ENCODE measurements at regions not wholly inside any gene's neighbourhood (a gene's known extent, or its start where the extent isn't known, plus 50 kb on each side); places are given as distances from the start of the nearest gene placed in this dataset.

DNA sequence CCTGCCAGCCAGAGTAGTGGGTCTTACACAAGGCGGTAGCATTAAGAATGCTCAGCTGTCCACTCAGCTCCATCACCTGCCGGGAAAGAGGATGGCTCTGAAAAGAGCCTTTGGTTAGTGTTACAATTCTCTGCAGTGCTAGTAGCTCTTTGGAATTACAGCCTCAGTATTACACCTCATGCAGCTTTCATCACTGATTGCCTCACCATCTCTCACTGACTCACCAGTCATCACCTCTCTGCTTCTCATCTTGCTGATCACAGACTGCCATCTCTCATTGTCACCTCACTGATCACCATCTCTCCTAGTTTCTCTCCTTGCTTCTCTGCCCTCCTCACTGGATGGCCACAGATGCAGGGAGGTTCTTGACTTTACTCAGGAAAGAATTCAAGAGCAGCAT, 573.5 kb upstream of the SETBP1 start:
- Mint-ChIP-seq H3K4me1 (no peaks in the 10 kb centered on the region), H3K4me3 (no peak overlapping the region), H3K27ac (no peak overlapping the region), H3K36me3 (no peaks in the 10 kb centered on the region), H3K9me3 (no peaks in the 10 kb centered on the region), H3K27me3 (ENCODE audit: insufficient read depth, low read depth) (peaks cover 2% of the 10 kb centered on the region)
- Histone ChIP-seq H3K4me3 (no peak overlapping the region), H4K20me1 (ENCODE audit: low read depth) (no peaks in the 10 kb centered on the region), H3K27me3 (no peaks in the 10 kb centered on the region), H3K79me2 (ENCODE audit: low read depth) (no peaks in the 10 kb centered on the region), H3K9ac (no peak overlapping the region), H3K36me3 (no peaks in the 10 kb centered on the region), H3F3A (ENCODE audit: low read depth) (no peaks in the 10 kb centered on the region), H3K9me3 (ENCODE audit: low read depth) (no peaks in the 10 kb centered on the region), H3K27ac (no peak overlapping the region), H3K4me2 (no peak overlapping the region), H2AFZ (replicated peaks) (no peak overlapping the region), H3K4me1 (no peaks in the 10 kb centered on the region)
- no peak for DNase-seq (ENCODE audit: low spot score)
- TF ChIP-seq EZH2 (IDR thresholded peaks at IDR 0.05), result no peak
- TF ChIP-seq EZH2phosphoT487 (IDR thresholded peaks at IDR 0.05), result no peak
- TF ChIP-seq, protein P1, sequence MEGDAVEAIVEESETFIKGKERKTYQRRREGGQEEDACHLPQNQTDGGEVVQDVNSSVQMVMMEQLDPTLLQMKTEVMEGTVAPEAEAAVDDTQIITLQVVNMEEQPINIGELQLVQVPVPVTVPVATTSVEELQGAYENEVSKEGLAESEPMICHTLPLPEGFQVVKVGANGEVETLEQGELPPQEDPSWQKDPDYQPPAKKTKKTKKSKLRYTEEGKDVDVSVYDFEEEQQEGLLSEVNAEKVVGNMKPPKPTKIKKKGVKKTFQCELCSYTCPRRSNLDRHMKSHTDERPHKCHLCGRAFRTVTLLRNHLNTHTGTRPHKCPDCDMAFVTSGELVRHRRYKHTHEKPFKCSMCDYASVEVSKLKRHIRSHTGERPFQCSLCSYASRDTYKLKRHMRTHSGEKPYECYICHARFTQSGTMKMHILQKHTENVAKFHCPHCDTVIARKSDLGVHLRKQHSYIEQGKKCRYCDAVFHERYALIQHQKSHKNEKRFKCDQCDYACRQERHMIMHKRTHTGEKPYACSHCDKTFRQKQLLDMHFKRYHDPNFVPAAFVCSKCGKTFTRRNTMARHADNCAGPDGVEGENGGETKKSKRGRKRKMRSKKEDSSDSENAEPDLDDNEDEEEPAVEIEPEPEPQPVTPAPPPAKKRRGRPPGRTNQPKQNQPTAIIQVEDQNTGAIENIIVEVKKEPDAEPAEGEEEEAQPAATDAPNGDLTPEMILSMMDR (IDR thresholded peaks at IDR 0.05), result no peak

DNA sequence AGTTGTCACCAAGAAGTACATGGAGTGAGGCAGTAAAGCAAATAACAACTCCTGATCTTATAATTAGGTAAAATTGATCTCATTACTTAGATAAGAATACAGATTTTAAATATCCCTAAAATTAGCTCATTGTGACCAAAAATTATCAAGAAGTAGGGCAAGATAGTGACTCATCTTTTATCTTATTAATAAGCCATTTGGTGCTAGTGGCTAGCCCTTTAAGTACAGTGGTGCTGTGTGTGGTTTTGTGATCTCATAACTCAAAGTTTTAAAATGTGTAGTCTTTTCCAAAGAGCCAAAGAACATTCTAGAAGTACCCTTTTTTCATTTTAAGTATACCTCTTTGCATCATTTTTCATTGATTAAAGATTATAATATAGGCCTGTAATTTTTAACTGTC, 569.4 kb upstream of the SETBP1 start:
- Mint-ChIP-seq H3K36me3 (no peaks in the 10 kb centered on the region), H3K9me3 (no peaks in the 10 kb centered on the region), H3K4me1 (no peaks in the 10 kb centered on the region), H3K27me3 (ENCODE audit: insufficient read depth, low read depth) (peaks cover 2% of the 10 kb centered on the region), H3K27ac (no peak overlapping the region), H3K4me3 (no peak overlapping the region)
- Histone ChIP-seq H3K27ac (no peak overlapping the region), H3K4me1 (no peaks in the 10 kb centered on the region), H3K79me2 (ENCODE audit: low read depth) (no peaks in the 10 kb centered on the region), H3K9me3 (ENCODE audit: low read depth) (no peaks in the 10 kb centered on the region), H4K20me1 (ENCODE audit: low read depth) (no peaks in the 10 kb centered on the region), H3F3A (ENCODE audit: low read depth) (no peaks in the 10 kb centered on the region), H2AFZ (replicated peaks) (no peak overlapping the region), H3K4me3 (no peak overlapping the region), H3K36me3 (no peaks in the 10 kb centered on the region), H3K4me2 (no peak overlapping the region), H3K9ac (no peak overlapping the region), H3K27me3 (no peaks in the 10 kb centered on the region)
- DNase-seq (ENCODE audit: low spot score), result no peak
- TF ChIP-seq, protein P1 (IDR thresholded peaks at IDR 0.05), result no peak
- TF ChIP-seq EZH2phosphoT487 (IDR thresholded peaks at IDR 0.05) (no peak), EZH2 (IDR thresholded peaks at IDR 0.05) (no peak)

DNA sequence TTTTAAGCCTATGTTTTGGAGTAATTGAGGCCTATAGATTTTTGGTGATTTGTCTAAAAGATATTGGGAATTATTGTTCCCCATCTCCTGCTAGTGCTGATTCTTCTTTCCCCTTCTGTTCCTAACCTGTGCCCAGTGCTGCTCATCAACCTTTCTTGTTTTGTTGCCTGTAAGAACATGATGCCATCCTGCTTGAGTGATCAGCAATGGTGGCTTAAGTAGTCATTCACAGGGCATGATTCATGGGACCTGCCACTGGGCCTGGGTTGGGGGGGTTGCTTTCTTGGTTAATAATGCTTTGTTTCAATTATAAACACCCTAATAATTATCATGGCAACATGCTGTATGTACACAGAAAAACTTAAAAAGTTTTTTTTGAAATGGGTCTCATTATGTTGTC, 562.9 kb upstream of the SETBP1 start:
- Histone ChIP-seq H3K4me3 (no peak overlapping the region), H3K27ac (no peak overlapping the region), H2AFZ (replicated peaks) (no peak overlapping the region), H3F3A (ENCODE audit: low read depth) (no peaks in the 10 kb centered on the region), H3K36me3 (no peaks in the 10 kb centered on the region), H3K9ac (no peak overlapping the region), H3K79me2 (ENCODE audit: low read depth) (no peaks in the 10 kb centered on the region), H3K27me3 (no peaks in the 10 kb centered on the region), H3K4me2 (no peak overlapping the region), H3K9me3 (ENCODE audit: low read depth) (no peaks in the 10 kb centered on the region), H4K20me1 (ENCODE audit: low read depth) (no peaks in the 10 kb centered on the region), H3K4me1 (no peaks in the 10 kb centered on the region)
- Mint-ChIP-seq H3K4me3 (no peak overlapping the region), H3K36me3 (no peaks in the 10 kb centered on the region), H3K27me3 (ENCODE audit: insufficient read depth, low read depth) (no peaks in the 10 kb centered on the region), H3K4me1 (no peaks in the 10 kb centered on the region), H3K9me3 (no peaks in the 10 kb centered on the region), H3K27ac (no peak overlapping the region)
- TF ChIP-seq EZH2 (IDR thresholded peaks at IDR 0.05), result no peak
- TF ChIP-seq EZH2phosphoT487 (IDR thresholded peaks at IDR 0.05), result no peak
- TF ChIP-seq, protein P1 (IDR thresholded peaks at IDR 0.05), result no peak
- no peak for DNase-seq (ENCODE audit: low spot score)

DNA sequence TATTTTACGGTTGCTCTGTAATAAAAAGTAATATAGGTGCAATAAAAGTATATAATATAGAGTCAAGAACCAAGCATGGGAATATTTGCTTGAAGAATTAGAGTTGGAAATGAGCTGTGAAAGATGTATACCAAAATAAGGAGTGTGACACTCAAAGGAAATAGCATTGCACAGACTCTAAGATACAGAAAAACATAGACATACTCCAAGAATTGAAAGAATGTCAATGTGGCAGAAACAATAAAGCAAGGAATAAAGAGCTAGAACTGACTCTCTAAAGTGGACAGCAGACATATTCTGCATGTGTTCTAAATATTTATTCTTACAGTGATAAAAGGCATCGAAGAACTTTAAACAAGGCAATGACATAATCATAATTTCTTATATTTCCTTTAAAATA, 561.1 kb upstream of the SETBP1 start:
- Histone ChIP-seq H3K4me3 (no peak overlapping the region), H3K4me1 (no peaks in the 10 kb centered on the region), H3K27me3 (no peaks in the 10 kb centered on the region), H3K36me3 (no peaks in the 10 kb centered on the region), H2AFZ (replicated peaks) (no peak overlapping the region), H3F3A (ENCODE audit: low read depth) (no peaks in the 10 kb centered on the region), H4K20me1 (ENCODE audit: low read depth) (no peaks in the 10 kb centered on the region), H3K9ac (no peak overlapping the region), H3K9me3 (ENCODE audit: low read depth) (no peaks in the 10 kb centered on the region), H3K27ac (no peak overlapping the region), H3K79me2 (ENCODE audit: low read depth) (no peaks in the 10 kb centered on the region), H3K4me2 (no peak overlapping the region)
- no peaks in the 10 kb centered on the region for H3K36me3 Mint-ChIP-seq
- DNase-seq (ENCODE audit: low spot score), result no peak
- peaks cover 2% of the 10 kb centered on the region for H3K27me3 Mint-ChIP-seq (ENCODE audit: insufficient read depth, low read depth)
- no peaks in the 10 kb centered on the region for H3K4me1 Mint-ChIP-seq
- H3K27ac Mint-ChIP-seq, result no peak overlapping the region
- H3K4me3 Mint-ChIP-seq, result no peak overlapping the region
- TF ChIP-seq, protein P1 (IDR thresholded peaks at IDR 0.05), result no peak
- no peak for TF ChIP-seq EZH2phosphoT487 (IDR thresholded peaks at IDR 0.05)
- no peak for TF ChIP-seq EZH2 (IDR thresholded peaks at IDR 0.05)
- H3K9me3 Mint-ChIP-seq, result no peaks in the 10 kb centered on the region

All from neural progenitor cell (in vitro differentiated cells).